Neural crest cell (in vitro differentiated cells): ENCODE measurements at regions not wholly inside any gene's neighbourhood (a gene's known extent, or its start where the extent isn't known, plus 50 kb on each side); places are given as distances from the start of the nearest gene placed in this dataset.

Source experiments
- DNase-seq: peaks from one replicate; pipeline ENCODE4 v3.0.0; 2021; ENCODE audit warnings: low read depth, mixed read lengths, low spot score
- H3K27ac Mint-ChIP-seq: one replicate; pipeline ENCODE4 v1.8.0; 2021; ENCODE audit warnings: mild to moderate bottlenecking, mixed read lengths; ENCODE audit not compliant: unreplicated experiment
- H3K27me3 Mint-ChIP-seq: 2 replicates; pipeline ENCODE4 v1.8.0; 2021; ENCODE audit warnings: low read depth, mild to moderate bottlenecking, mixed read lengths
- H3K36me3 Mint-ChIP-seq: 2 replicates; pipeline ENCODE4 v1.8.0; 2021; ENCODE audit warnings: low read depth, mild to moderate bottlenecking, mixed read lengths
- H3K4me1 Mint-ChIP-seq: 2 replicates; pipeline ENCODE4 v1.8.0; 2021; ENCODE audit warnings: mixed read lengths
- H3K4me3 Mint-ChIP-seq: one replicate; pipeline ENCODE4 v1.8.0; 2021; ENCODE audit warnings: mild to moderate bottlenecking, mixed read lengths
- H3K9me3 Mint-ChIP-seq: 2 replicates; pipeline ENCODE4 v1.8.0; 2021; ENCODE audit warnings: mixed read lengths
- TF ChIP-seq, protein P1 (sequence below): fragments of 200-600 bp; sonication (generic); conservative IDR thresholded peaks from 2 replicates; pipeline ENCODE4 v1.5.0; 2021; ENCODE audit warnings: antibody characterized with exemption, mild to moderate bottlenecking

DNA sequence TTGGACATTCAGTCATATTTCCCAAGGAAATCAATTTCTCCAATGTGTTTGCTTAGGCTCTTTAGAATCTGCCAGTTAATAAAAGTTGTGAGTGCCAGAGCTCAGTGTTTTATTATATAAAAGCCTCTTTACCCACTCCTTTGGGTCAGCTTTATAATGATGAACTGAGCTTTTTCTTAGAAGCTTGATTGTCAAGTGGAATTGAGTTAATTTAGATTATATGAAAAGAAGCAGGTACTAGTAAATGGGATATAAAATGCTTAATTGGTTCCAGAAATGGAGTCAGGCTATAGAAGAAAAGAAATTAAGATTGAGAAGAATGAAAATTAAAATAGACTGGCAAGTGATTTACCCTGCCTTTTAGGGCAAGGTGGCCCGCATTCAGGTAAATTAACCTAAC is 363.2 kb downstream of the SLITRK6 start:
- TF ChIP-seq, protein P1, sequence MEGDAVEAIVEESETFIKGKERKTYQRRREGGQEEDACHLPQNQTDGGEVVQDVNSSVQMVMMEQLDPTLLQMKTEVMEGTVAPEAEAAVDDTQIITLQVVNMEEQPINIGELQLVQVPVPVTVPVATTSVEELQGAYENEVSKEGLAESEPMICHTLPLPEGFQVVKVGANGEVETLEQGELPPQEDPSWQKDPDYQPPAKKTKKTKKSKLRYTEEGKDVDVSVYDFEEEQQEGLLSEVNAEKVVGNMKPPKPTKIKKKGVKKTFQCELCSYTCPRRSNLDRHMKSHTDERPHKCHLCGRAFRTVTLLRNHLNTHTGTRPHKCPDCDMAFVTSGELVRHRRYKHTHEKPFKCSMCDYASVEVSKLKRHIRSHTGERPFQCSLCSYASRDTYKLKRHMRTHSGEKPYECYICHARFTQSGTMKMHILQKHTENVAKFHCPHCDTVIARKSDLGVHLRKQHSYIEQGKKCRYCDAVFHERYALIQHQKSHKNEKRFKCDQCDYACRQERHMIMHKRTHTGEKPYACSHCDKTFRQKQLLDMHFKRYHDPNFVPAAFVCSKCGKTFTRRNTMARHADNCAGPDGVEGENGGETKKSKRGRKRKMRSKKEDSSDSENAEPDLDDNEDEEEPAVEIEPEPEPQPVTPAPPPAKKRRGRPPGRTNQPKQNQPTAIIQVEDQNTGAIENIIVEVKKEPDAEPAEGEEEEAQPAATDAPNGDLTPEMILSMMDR, result no peak
- Mint-ChIP-seq H3K36me3 (no peaks in the 10 kb centered on the region), H3K27ac (no peak overlapping the region), H3K9me3 (no peaks in the 10 kb centered on the region), H3K27me3 (no peaks in the 10 kb centered on the region), H3K4me3 (no peak overlapping the region), H3K4me1 (no peaks in the 10 kb centered on the region)
- DNase-seq, result no peak

DNA sequence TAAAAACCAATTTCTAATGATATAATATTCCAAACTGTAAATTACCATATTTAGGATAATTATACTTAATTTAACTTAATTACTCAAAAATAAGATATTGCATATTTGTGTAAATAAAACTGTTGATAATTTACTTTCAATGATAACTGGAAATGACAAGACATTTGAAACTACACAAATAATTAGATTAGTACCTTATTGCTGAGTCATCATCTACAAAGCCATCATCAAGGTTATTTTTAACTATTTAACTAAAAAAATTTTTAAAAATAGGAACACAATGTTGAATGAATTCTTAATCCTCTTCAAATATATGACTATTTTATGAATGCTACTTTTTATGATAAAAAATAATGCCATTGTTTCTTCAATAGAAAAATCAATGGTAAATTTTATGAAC is 364.3 kb downstream of the SLITRK6 start:
- H3K27me3 Mint-ChIP-seq, result no peaks in the 10 kb centered on the region
- DNase-seq, result no peak
- no peaks in the 10 kb centered on the region for H3K36me3 Mint-ChIP-seq
- no peaks in the 10 kb centered on the region for H3K9me3 Mint-ChIP-seq
- TF ChIP-seq, protein P1, result no peak
- no peak overlapping the region for H3K27ac Mint-ChIP-seq
- no peak overlapping the region for H3K4me3 Mint-ChIP-seq
- H3K4me1 Mint-ChIP-seq, result no peaks in the 10 kb centered on the region

DNA sequence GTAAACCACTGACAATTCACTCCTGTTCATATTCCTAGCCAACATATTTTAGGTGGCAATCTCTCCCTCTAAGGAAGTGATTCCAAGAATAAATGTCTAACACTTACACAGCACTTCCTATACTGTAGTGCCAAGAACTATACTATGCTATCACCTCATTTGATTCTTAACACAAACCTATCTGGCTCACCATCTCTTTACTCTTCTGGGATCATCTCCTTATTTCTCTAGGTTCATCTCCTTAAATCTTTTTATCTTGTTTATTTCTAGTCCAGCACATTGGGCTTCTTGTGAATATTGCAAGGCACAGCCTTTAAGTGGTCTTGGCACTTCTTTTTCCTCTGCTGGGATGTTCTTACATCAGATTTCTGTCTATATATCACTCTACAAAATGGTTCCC is 366.3 kb downstream of the SLITRK6 start:
- Mint-ChIP-seq H3K27me3 (no peaks in the 10 kb centered on the region), H3K27ac (no peak overlapping the region), H3K4me3 (no peak overlapping the region), H3K36me3 (no peaks in the 10 kb centered on the region), H3K9me3 (peaks cover 2% of the 10 kb centered on the region), H3K4me1 (no peaks in the 10 kb centered on the region)
- no peak for DNase-seq
- TF ChIP-seq, protein P1, result no peak

DNA sequence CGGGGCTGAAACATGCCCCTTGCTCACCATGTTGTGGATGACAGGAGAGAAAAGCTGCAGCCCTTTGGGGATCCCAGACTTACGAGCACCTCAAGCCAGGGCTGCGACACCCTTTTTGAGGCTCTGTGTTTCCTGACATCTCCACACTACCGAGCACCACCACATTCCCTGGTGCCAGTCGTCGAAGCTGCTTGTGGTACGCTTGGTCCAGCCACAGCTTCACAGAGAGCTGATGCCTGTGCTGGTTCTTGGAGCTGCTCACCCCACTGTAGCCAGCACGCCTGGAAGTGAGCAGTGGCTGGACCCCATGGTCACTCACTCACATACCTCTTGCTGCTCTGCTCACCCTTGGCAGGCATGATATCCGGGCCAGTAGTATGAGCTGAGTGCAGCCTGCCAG is 367.5 kb downstream of the SLITRK6 start:
- Mint-ChIP-seq H3K27ac (no peak overlapping the region), H3K36me3 (no peaks in the 10 kb centered on the region), H3K9me3 (peaks cover 4% of the 10 kb centered on the region), H3K4me1 (no peaks in the 10 kb centered on the region), H3K4me3 (no peak overlapping the region), H3K27me3 (no peaks in the 10 kb centered on the region)
- no peak for DNase-seq
- TF ChIP-seq, protein P1, result no peak

DNA sequence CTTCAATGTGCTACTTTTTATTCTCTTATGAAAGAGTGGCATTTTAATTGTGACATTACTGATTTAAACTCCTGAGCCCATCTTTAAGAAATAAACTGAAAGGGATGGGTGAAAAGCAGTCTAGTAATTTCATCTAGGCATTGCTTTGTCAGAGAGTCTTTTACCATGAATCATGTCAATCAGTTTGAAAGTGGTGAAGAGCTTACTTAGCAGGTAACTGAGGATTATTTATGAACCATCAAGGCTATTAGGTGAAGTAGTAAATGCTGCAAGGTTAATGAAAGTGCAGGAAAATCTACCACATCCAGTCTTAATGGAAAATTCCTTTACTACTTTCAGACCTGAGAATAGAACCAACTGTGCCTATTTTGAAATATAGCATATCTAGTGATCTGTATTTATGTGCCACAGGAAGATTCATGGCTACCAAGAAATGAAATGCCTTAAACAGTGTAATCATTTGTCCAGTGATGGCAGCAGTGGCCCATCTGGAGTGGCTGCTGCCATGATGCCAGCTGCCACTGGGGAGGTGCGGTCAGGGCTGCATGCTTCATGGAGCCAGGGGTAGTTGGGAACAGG is 368.9 kb downstream of the SLITRK6 start:
- Mint-ChIP-seq H3K4me3 (no peak overlapping the region), H3K4me1 (no peaks in the 10 kb centered on the region), H3K27ac (no peak overlapping the region), H3K27me3 (no peaks in the 10 kb centered on the region), H3K9me3 (peaks cover 4% of the 10 kb centered on the region), H3K36me3 (no peaks in the 10 kb centered on the region)
- DNase-seq, result no peak
- TF ChIP-seq, protein P1, result no peak
